Keratinocyte (primary cell): ENCODE measurements at regions not wholly inside any gene's neighbourhood (a gene's known extent, or its start where the extent isn't known, plus 50 kb on each side); places are given as distances from the start of the nearest gene placed in this dataset.

Experiments
- DNase-seq: peaks from one replicate; pipeline ENCODE4 v3.0.0-alpha.2; 2011; ENCODE audit warnings: low read depth, missing footprints, low spot score
- FAIRE-seq: peaks from 2 replicates; lab custom pipeline; 2011; peaks lifted over from hg19 to GRCh38; lab: Jason Lieb, UNC
- H2AFZ ChIP-seq: 2 replicates; pipeline ENCODE4 v1.6.0; 2012; ENCODE audit warnings: low read length, control low read depth, inconsistent platforms; ENCODE audit not compliant: control insufficient read depth
- H3K27ac ChIP-seq: 2 replicates; pipeline ENCODE4 v1.5.1; 2011; ENCODE audit warnings: low read length; ENCODE audit not compliant: control insufficient read depth, insufficient read depth
- H3K27me3 ChIP-seq: 3 replicates; pipeline ENCODE4 v1.6.0; 2011; ENCODE audit warnings: low read length; ENCODE audit not compliant: control insufficient read depth, insufficient read depth; ENCODE audit errors: extremely low read depth
- H3K36me3 ChIP-seq, 2 experiments: 2 replicates in 1 of 2; 3 replicates in 1 of 2; pipeline ENCODE4 v1.5.1; 2011; ENCODE audit warnings: low read length in 2 of 2, mild to moderate bottlenecking in 1 of 2; ENCODE audit not compliant: control insufficient read depth in 2 of 2, insufficient read depth in 2 of 2; ENCODE audit errors: extremely low read depth in 1 of 2
- H3K4me1 ChIP-seq: 3 replicates; pipeline ENCODE4 v1.5.1; 2011; ENCODE audit warnings: low read length; ENCODE audit not compliant: control insufficient read depth, insufficient read depth; ENCODE audit errors: extremely low read depth
- H3K4me2 ChIP-seq: 3 replicates; pipeline ENCODE4 v1.6.0; 2011; ENCODE audit warnings: low read depth, low read length; ENCODE audit not compliant: control insufficient read depth, insufficient read depth; ENCODE audit errors: extremely low read depth
- H3K4me3 ChIP-seq, 3 experiments: fragments of 200-600 bp in 1 of 3; sonication (generic) in 1 of 3; 2 replicates in 2 of 3; 3 replicates in 1 of 3; pipeline ENCODE4 v1.5.1; 2011 to 2016; ENCODE audit warnings: low read length in 3 of 3, mild to moderate bottlenecking in 3 of 3, control low read depth in 2 of 3, inconsistent platforms in 1 of 3, low read depth in 1 of 3, mixed read lengths in 1 of 3, mixed run types in 1 of 3, moderate library complexity in 1 of 3; ENCODE audit not compliant: control insufficient read depth in 2 of 3, insufficient read depth in 2 of 3; ENCODE audit errors: extremely low read depth in 1 of 3
- H3K79me2 ChIP-seq: 2 replicates; pipeline ENCODE4 v1.6.0; 2012; ENCODE audit warnings: low read length; ENCODE audit not compliant: control insufficient read depth, insufficient read depth
- H3K9ac ChIP-seq: 3 replicates; pipeline ENCODE4 v1.6.0; 2011; ENCODE audit warnings: low read length; ENCODE audit not compliant: control insufficient read depth, insufficient read depth; ENCODE audit errors: extremely low read depth
- H3K9me1 ChIP-seq: 3 replicates; pipeline ENCODE4 v1.6.0; 2011; ENCODE audit warnings: low read length; ENCODE audit not compliant: control insufficient read depth, insufficient read depth; ENCODE audit errors: extremely low read depth
- H3K9me3 ChIP-seq: 2 replicates; pipeline ENCODE4 v1.5.1; 2012; ENCODE audit warnings: low read depth, low read length; ENCODE audit not compliant: control insufficient read depth
- H4K20me1 ChIP-seq: 3 replicates; pipeline ENCODE4 v1.6.0; 2011; ENCODE audit warnings: low read length; ENCODE audit not compliant: control insufficient read depth, insufficient read depth; ENCODE audit errors: extremely low read depth
- EZH2 ChIP-seq: IDR thresholded peaks from one replicate; pipeline ENCODE4 v1.6.1; 2012; ENCODE audit warnings: inconsistent platforms, mild to moderate bottlenecking, low read length, moderate library complexity
- dilution Hi-C: fragments of 300-500 bp; cut with MboI; formaldehyde crosslinking; loops from one replicate; pipeline ENCODE4 v1.7.0; 2020; ENCODE audit warnings: low sequenced_read_pairs; ENCODE audit not compliant: extremely low pct_ligation_motif_present
- TF ChIP-seq, protein P1 (sequence below), 3 experiments: IDR thresholded peaks in 1 of 3; conservative IDR thresholded peaks in 1 of 3; optimal IDR thresholded peaks in 1 of 3; 2 replicates in 2 of 3; 3 replicates in 1 of 3; pipeline versions ENCODE3 to v1.5.1; 2011; ENCODE audit warnings: low read length in 3 of 3, mild to moderate bottlenecking in 3 of 3, moderate library complexity in 2 of 3, control low read depth in 1 of 3, inconsistent platforms in 1 of 3; ENCODE audit not compliant: insufficient read depth in 2 of 3; ENCODE audit errors: extremely low read depth in 1 of 3

DNA sequence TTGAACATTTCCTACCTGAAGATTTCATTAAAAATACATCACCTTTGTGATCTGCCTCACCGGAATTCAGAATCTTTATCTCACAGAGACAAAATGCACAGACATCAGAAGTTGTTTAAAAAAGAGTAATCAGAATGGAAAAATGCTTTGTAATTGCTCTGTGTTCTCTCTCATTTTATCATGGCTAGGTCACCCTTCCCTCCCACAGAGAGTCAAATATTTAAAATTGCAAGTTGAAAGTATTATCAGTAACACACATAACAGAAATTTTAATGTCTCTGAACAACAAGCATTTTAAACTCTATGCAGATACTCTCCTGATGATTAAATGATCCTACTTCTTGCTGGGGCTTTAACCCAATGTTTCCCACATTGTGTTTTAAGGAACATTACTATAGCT lies 362.0 kb downstream of the CBLL2 start:
- Histone ChIP-seq H3K4me3 (no peak overlapping the region), H3K9me1 (no peaks in the 10 kb centered on the region), H3K79me2 (no peaks in the 10 kb centered on the region), H3K9me3 (no peaks in the 10 kb centered on the region), H3K27me3 (no peaks in the 10 kb centered on the region), H4K20me1 (no peaks in the 10 kb centered on the region), H3K4me1 (no peaks in the 10 kb centered on the region), H3K9ac (no peak overlapping the region), H2AFZ (no peak overlapping the region), H3K4me2 (no peak overlapping the region), H3K36me3 (no peaks in the 10 kb centered on the region), H3K27ac (no peak overlapping the region)
- TF ChIP-seq EZH2: no peak
- TF ChIP-seq, protein P1, sequence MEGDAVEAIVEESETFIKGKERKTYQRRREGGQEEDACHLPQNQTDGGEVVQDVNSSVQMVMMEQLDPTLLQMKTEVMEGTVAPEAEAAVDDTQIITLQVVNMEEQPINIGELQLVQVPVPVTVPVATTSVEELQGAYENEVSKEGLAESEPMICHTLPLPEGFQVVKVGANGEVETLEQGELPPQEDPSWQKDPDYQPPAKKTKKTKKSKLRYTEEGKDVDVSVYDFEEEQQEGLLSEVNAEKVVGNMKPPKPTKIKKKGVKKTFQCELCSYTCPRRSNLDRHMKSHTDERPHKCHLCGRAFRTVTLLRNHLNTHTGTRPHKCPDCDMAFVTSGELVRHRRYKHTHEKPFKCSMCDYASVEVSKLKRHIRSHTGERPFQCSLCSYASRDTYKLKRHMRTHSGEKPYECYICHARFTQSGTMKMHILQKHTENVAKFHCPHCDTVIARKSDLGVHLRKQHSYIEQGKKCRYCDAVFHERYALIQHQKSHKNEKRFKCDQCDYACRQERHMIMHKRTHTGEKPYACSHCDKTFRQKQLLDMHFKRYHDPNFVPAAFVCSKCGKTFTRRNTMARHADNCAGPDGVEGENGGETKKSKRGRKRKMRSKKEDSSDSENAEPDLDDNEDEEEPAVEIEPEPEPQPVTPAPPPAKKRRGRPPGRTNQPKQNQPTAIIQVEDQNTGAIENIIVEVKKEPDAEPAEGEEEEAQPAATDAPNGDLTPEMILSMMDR (optimal IDR thresholded peaks at IDR 0.05 in 1 of 3, IDR thresholded peaks at IDR 0.05 in 1 of 3, conservative IDR thresholded peaks at IDR 0.05 in 1 of 3; ENCODE audit: extremely low read depth in 1 of 3, insufficient read depth in 2 of 3, low read length in 3 of 3): no peak
- FAIRE-seq (no peak), DNase-seq (no peak)
- dilution Hi-C loops: no loop called here

- dilution Hi-C loops: no loop called here
- FAIRE-seq: no peak
- no peak overlapping the region for H2AFZ ChIP-seq
These were observed 351.5 kb upstream of the DDX53 start for GRCh38 chrX:22648281-22648680.

More at GRCh38 chrX:22648281-22648680, 351.5 kb upstream of the DDX53 start:
- no peaks in the 10 kb centered on the region for H3K4me1 ChIP-seq
- no peak overlapping the region for H3K27ac ChIP-seq
- H3K36me3 ChIP-seq: no peaks in the 10 kb centered on the region
- H4K20me1 ChIP-seq: no peaks in the 10 kb centered on the region
- no peak overlapping the region for H3K4me3 ChIP-seq
- H3K79me2 ChIP-seq: no peaks in the 10 kb centered on the region
- no peaks in the 10 kb centered on the region for H3K27me3 ChIP-seq
- DNase-seq: no peak
- H3K9me1 ChIP-seq: no peaks in the 10 kb centered on the region
- H3K9me3 ChIP-seq: no peaks in the 10 kb centered on the region
- H3K9ac ChIP-seq: no peak overlapping the region
- no peak overlapping the region for H3K4me2 ChIP-seq
- TF ChIP-seq, protein P1 (optimal IDR thresholded peaks at IDR 0.05 in 1 of 3, IDR thresholded peaks at IDR 0.05 in 1 of 3, conservative IDR thresholded peaks at IDR 0.05 in 1 of 3; ENCODE audit: extremely low read depth in 1 of 3, insufficient read depth in 2 of 3, low read length in 3 of 3): no peak
- no peak for TF ChIP-seq EZH2
